Smooth muscle cell (in vitro differentiated cells): ENCODE measurements at regions not wholly inside any gene's neighbourhood (a gene's known extent, or its start where the extent isn't known, plus 50 kb on each side); places are given as distances from the start of the nearest gene placed in this dataset.
"Not testable (repeated sequence)": the region's sequence is repeated elsewhere in the genome, so short reads cannot be mapped to it uniquely, and the experiment has no call there.

Experiments
- DNase-seq: peaks from one replicate; lab custom pipeline; 2025; ENCODE audit not compliant: unreplicated experiment; lab: John Stamatoyannopoulos, UW
- H2AFZ ChIP-seq: fragments of 200-600 bp; sonication (generic); 2 replicates; pipeline ENCODE4 v1.6.0; 2016; ENCODE audit warnings: antibody characterized with exemption, low read depth, mild to moderate bottlenecking
- H3F3A ChIP-seq: fragments of 200-600 bp; sonication (generic); 2 replicates; pipeline ENCODE4 v1.6.0; 2017; ENCODE audit warnings: antibody characterized with exemption, low read depth
- H3K27ac ChIP-seq: fragments of 200-600 bp; sonication (generic); 2 replicates; pipeline ENCODE4 v1.5.1; 2016; ENCODE audit warnings: low read depth, mild to moderate bottlenecking
- H3K27me3 ChIP-seq: fragments of 200-600 bp; sonication (generic); 2 replicates; pipeline ENCODE4 v1.6.1; 2016; ENCODE audit warnings: low read depth, mild to moderate bottlenecking
- H3K36me3 ChIP-seq: fragments of 200-600 bp; sonication (generic); 2 replicates; pipeline ENCODE4 v1.5.1; 2016; ENCODE audit warnings: low read depth
- H3K4me1 ChIP-seq: fragments of 200-600 bp; sonication (generic); 2 replicates; pipeline ENCODE4 v1.5.1; 2016; ENCODE audit warnings: low read depth
- H3K4me2 ChIP-seq: fragments of 200-600 bp; sonication (generic); 2 replicates; pipeline ENCODE4 v1.6.0; 2016; ENCODE audit warnings: mild to moderate bottlenecking
- H3K4me3 ChIP-seq: fragments of 200-600 bp; sonication (generic); 2 replicates; pipeline ENCODE4 v1.5.1; 2016; ENCODE audit warnings: mild to moderate bottlenecking
- H3K79me2 ChIP-seq: fragments of 200-600 bp; sonication (generic); 2 replicates; pipeline ENCODE4 v1.6.0; 2016; ENCODE audit warnings: low read depth, mild to moderate bottlenecking
- H3K9ac ChIP-seq: fragments of 200-600 bp; sonication (generic); 2 replicates; pipeline ENCODE4 v1.6.0; 2016; ENCODE audit warnings: low read depth
- H3K9me3 ChIP-seq: fragments of 200-600 bp; sonication (generic); replicated peaks from 2 replicates; pipeline ENCODE4 v1.5.1; 2016; ENCODE audit warnings: low read depth
- H4K20me1 ChIP-seq: fragments of 200-600 bp; sonication (generic); 2 replicates; pipeline ENCODE4 v1.6.0; 2016; ENCODE audit warnings: low read depth
- WGBS: methylation state at CpG from one replicate; pipeline ENCODE4 v1.1.7; 2016; ENCODE audit warnings: low lambda C conversion rate; 5-methylcytosine and 5-hydroxymethylcytosine counted together
- TF ChIP-seq, protein P1 (sequence below): fragments of 200-600 bp; sonication (generic); IDR thresholded peaks from 2 replicates; pipeline ENCODE4 v1.5.1; 2017; ENCODE audit warnings: borderline replicate concordance, mild to moderate bottlenecking, antibody characterized with exemption; ENCODE audit not compliant: insufficient read depth, poor library complexity, severe bottlenecking

DNA sequence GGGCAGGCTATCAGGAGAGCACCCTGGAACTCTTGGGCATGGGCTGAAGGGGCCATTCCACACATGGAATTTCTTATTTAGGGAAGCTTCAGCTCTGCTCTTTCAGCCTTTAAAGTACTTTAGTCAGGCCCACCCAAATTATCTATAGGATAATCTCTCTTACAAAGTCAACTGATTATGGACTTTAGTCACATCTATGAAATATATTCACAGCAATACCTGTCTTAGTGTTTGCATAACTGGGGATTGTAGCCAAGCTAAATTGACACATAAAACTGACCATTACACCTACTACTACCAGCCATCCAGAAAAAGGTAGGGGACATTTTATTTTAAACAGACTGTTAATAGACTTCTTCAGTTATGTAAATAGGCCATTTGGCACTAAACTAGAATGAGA is 114.9 kb upstream of the VANGL1 start:
- DNase-seq: no peak
- Histone ChIP-seq H3K4me3 (no peak overlapping the region), H3K27ac (no peak overlapping the region), H3K36me3 (no peaks in the 10 kb centered on the region), H3K9ac (no peak overlapping the region), H3K9me3 (no peaks in the 10 kb centered on the region), H3K79me2 (no peaks in the 10 kb centered on the region), H3F3A (no peaks in the 10 kb centered on the region), H3K27me3 (no peaks in the 10 kb centered on the region), H3K4me2 (no peak overlapping the region), H4K20me1 (no peaks in the 10 kb centered on the region), H2AFZ (no peak overlapping the region), H3K4me1 (peaks cover 8% of the 10 kb centered on the region)
- TF ChIP-seq, protein P1, sequence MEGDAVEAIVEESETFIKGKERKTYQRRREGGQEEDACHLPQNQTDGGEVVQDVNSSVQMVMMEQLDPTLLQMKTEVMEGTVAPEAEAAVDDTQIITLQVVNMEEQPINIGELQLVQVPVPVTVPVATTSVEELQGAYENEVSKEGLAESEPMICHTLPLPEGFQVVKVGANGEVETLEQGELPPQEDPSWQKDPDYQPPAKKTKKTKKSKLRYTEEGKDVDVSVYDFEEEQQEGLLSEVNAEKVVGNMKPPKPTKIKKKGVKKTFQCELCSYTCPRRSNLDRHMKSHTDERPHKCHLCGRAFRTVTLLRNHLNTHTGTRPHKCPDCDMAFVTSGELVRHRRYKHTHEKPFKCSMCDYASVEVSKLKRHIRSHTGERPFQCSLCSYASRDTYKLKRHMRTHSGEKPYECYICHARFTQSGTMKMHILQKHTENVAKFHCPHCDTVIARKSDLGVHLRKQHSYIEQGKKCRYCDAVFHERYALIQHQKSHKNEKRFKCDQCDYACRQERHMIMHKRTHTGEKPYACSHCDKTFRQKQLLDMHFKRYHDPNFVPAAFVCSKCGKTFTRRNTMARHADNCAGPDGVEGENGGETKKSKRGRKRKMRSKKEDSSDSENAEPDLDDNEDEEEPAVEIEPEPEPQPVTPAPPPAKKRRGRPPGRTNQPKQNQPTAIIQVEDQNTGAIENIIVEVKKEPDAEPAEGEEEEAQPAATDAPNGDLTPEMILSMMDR: no peak

DNA sequence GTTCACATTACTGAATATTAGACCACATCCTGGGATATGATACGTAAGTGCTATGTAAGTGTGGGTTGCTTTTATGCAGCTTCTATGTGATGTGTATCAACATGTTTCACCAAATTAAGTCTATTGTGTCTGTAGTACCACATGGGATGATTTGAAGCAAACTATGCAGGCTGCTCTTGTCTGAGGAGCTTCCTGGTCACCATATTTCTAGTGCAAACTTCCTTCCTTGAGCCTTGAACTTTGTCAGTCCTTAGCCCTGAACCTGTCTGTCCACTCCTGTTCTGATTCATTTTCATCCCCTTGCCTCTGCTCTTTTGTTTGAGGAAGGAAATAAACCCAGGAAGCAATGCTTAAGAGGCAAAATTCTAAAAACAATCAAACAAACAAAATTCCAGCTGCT is 117.5 kb upstream of the VANGL1 start:
- H3K79me2 ChIP-seq: no peaks in the 10 kb centered on the region
- no peak overlapping the region for H3K4me2 ChIP-seq
- H4K20me1 ChIP-seq: no peaks in the 10 kb centered on the region
- H3K4me1 ChIP-seq: peaks cover 8% of the 10 kb centered on the region
- no peaks in the 10 kb centered on the region for H3F3A ChIP-seq
- 79% methylated on average over 1 of the region's 1 CpG for WGBS
- no peaks in the 10 kb centered on the region for H3K36me3 ChIP-seq
- DNase-seq: no peak
- H3K27ac ChIP-seq: no peak overlapping the region
- H3K9ac ChIP-seq: no peak overlapping the region
- H3K4me3 ChIP-seq: no peak overlapping the region
- TF ChIP-seq, protein P1: no peak
- no peaks in the 10 kb centered on the region for H3K9me3 ChIP-seq
- H3K27me3 ChIP-seq: no peaks in the 10 kb centered on the region
- H2AFZ ChIP-seq: no peak overlapping the region

DNA sequence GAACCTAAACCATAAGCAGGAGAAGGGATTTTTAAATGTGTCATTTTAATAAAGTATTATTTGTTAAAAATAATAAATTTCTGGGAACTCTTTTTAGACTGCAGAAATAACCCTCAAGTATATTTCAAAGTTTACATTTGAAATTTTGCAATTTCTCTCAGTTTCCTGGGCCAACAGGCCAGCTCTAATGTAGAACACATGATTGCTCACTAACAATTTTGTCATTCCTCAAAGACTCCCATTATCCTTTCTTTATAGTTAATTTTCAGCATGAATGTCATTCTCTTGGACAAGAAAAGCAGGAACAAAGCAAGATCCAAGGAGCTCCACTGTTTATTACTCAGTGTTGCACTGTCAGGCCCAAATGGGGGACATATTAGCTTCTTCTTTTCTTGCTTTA is 119.4 kb upstream of the VANGL1 start:
- Histone ChIP-seq H3F3A (no peaks in the 10 kb centered on the region), H3K4me1 (no peaks in the 10 kb centered on the region), H3K27ac (no peak overlapping the region), H3K9ac (no peak overlapping the region), H3K4me3 (no peak overlapping the region), H3K79me2 (no peaks in the 10 kb centered on the region), H3K9me3 (no peaks in the 10 kb centered on the region), H3K4me2 (no peak overlapping the region), H3K36me3 (no peaks in the 10 kb centered on the region), H2AFZ (no peak overlapping the region), H3K27me3 (no peaks in the 10 kb centered on the region), H4K20me1 (no peaks in the 10 kb centered on the region)
- DNase-seq: no peak
- TF ChIP-seq, protein P1: no peak

DNA sequence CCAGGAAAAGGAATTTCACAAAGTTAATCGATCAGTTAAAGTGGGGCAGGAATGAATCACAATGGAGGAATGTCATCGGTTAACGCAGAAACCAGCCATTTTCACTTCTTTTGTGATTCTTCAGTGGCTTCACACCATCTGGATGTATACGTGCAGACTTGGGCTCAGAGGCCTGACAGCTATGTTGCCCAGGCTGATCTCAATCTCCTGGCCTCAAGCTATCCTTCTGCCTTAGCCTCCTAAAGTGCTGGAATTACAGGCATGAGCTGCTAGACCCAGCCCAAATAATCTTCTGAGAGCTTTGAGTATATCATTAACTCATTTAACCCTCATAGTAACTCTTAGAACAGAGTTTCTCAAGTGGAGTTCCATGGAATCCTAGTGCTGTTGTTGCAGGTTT is 126.5 kb upstream of the VANGL1 start:
- 81% methylated on average over 4 of the region's 4 CpGs for WGBS

DNA sequence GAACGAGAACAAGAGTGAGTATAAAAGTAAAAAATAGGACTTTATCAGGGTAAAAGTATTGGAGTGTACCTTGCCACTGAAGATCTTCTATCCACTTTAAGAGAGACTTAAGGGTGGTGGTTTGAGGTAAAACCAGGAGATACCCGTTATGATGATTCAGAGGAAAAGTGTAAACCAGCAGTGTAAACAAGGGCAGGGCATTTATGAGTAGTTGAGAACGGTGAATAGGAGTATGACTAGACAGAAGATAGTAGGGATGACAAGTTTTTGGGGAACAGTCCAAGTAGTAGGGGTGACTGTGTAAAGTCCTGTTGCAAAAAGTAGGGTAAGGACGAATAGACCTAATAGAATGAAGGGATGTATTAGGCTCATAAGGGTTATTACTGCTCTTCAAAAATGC is 131.5 kb upstream of the VANGL1 start:
- H3K4me1 ChIP-seq, H4K20me1 ChIP-seq, H3K79me2 ChIP-seq, H3K27ac ChIP-seq, H3K4me3 ChIP-seq, H3K27me3 ChIP-seq, H3K4me2 ChIP-seq, H3K9me3 ChIP-seq, H3F3A ChIP-seq, H3K9ac ChIP-seq, DNase-seq, H3K36me3 ChIP-seq, H2AFZ ChIP-seq: not testable (repeated sequence)
- 79% methylated on average over 4 of the region's 4 CpGs for WGBS

More for the DNA sequence above, 126.5 kb upstream of the VANGL1 start:
- Histone ChIP-seq H3K4me1 (no peaks in the 10 kb centered on the region), H3F3A (no peaks in the 10 kb centered on the region), H3K4me2 (no peak overlapping the region), H3K36me3 (no peaks in the 10 kb centered on the region), H3K9ac (no peak overlapping the region), H4K20me1 (no peaks in the 10 kb centered on the region), H3K9me3 (no peaks in the 10 kb centered on the region), H3K79me2 (no peaks in the 10 kb centered on the region), H2AFZ (no peak overlapping the region), H3K27me3 (no peaks in the 10 kb centered on the region), H3K4me3 (no peak overlapping the region), H3K27ac (no peak overlapping the region)
- DNase-seq: no peak
- TF ChIP-seq, protein P1: no peak
